A549 (cell line): ENCODE measurements at regions not wholly inside any gene's neighbourhood (a gene's known extent, or its start where the extent isn't known, plus 50 kb on each side); places are given as distances from the start of the nearest gene placed in this dataset.

Experiments used
- ATAC-seq, 2 experiments: fragments of 200-7000 bp in 1 of 2; fragments of >200 bp in 1 of 2; cut with Nextera tagmentation in 1 of 2; cut with Tn5 transposase in 1 of 2; 3 replicates each; pipeline versions ENCODE4 v1.8.0 to v1.9.1; 2018 to 2020; ENCODE audit warnings: mild to moderate bottlenecking in 1 of 2, moderate library complexity in 1 of 2
- CTCF ChIA-PET: fragments of 300-600 bp; sonication (Branson Sonifier 250); formaldehyde crosslinking; extraction: SDS; loops from one replicate; lab custom pipeline; 2021; ENCODE audit warnings: antibody characterized with exemption, inconsistent platforms; lab: Yijun Ruan, JAX
- POLR2A ChIA-PET: fragments of 350-600 bp; formaldehyde crosslinking; extraction: SDS; loops from one replicate; lab custom pipeline; 2021; ENCODE audit warnings: antibody characterized with exemption, inconsistent platforms; lab: Yijun Ruan, JAX
- DNase-seq, 2 experiments: peaks; one replicate each; pipeline versions ENCODE4 v3.0.0 to v3.0.0-alpha.2; 2011 to 2016; ENCODE audit warnings: low read depth in 1 of 2, low spot score in 1 of 2
- FAIRE-seq: peaks from 2 replicates; lab custom pipeline; 2011; peaks lifted over from hg19 to GRCh38; lab: Jason Lieb, UNC
- H3K27ac ChIP-seq, 2 experiments: fragments of >200 bp; sonication (Bioruptor Twin); formaldehyde crosslinking; 3 replicates each; pipeline ENCODE4 v1.5.1; 2016 to 2017
- H3K4me1 ChIP-seq: fragments of >200 bp; sonication (Bioruptor Twin); formaldehyde crosslinking; 3 replicates; pipeline ENCODE4 v1.6.1; 2016
- H3K4me2 ChIP-seq: fragments of >200 bp; sonication (Bioruptor Twin); formaldehyde crosslinking; 3 replicates; pipeline ENCODE4 v1.6.1; 2016
- H3K4me3 ChIP-seq: fragments of >200 bp; sonication (Bioruptor Twin); formaldehyde crosslinking; 3 replicates; pipeline ENCODE4 v1.5.1; 2016
- H3K9me3 ChIP-seq: fragments of >200 bp; sonication (Bioruptor Twin); formaldehyde crosslinking; 3 replicates; pipeline ENCODE4 v1.6.1; 2016
- ATOH8 ChIP-seq: fragments of 250-450 bp; sonication (Bioruptor Pico); IDR thresholded peaks from 2 replicates; pipeline ENCODE4 v1.5.0; 2020; ENCODE audit warnings: low read depth, mild to moderate bottlenecking, moderate library complexity
- CBX2 ChIP-seq: fragments of 200-600 bp; sonication (generic); IDR thresholded peaks from 2 replicates; pipeline ENCODE4 v1.6.1; 2016; ENCODE audit warnings: low read depth, mild to moderate bottlenecking, borderline replicate concordance
- CHD2 ChIP-seq: fragments of 150-350 bp; IDR thresholded peaks from 2 replicates; pipeline ENCODE4 v1.6.1; 2014; ENCODE audit warnings: low read length; ENCODE audit not compliant: partially characterized antibody
- CHD4 ChIP-seq: fragments of 200-600 bp; sonication (generic); IDR thresholded peaks from 2 replicates; pipeline ENCODE4 v1.6.1; 2016; ENCODE audit warnings: antibody characterized with exemption, mild to moderate bottlenecking, borderline replicate concordance
- CTCF ChIP-seq: fragments of >200 bp; sonication (Bioruptor Twin); formaldehyde crosslinking; IDR thresholded peaks from 3 replicates; pipeline ENCODE4 v1.5.1; 2016
- E2F6 ChIP-seq: IDR thresholded peaks from 2 replicates; pipeline ENCODE4 v1.6.1; 2012; ENCODE audit warnings: low read depth, borderline replicate concordance
- EHF ChIP-seq: fragments of 250-450 bp; sonication (Bioruptor Pico); IDR thresholded peaks from 2 replicates; pipeline ENCODE4 v1.5.0; 2020; ENCODE audit warnings: mild to moderate bottlenecking
- FOSL2 ChIP-seq, 2 experiments: fragments of 450-650 bp in 1 of 2; fragments of >200 bp in 1 of 2; sonication (Bioruptor Twin) in 1 of 2; formaldehyde crosslinking; IDR thresholded peaks; 2 replicates each; pipeline versions ENCODE4 v1.5.0 to v1.6.1; 2016 to 2020; ENCODE audit warnings: mild to moderate bottlenecking in 1 of 2, moderate library complexity in 1 of 2
- GATA3 ChIP-seq: IDR thresholded peaks from 2 replicates; pipeline ENCODE4 v1.6.1; 2012; ENCODE audit warnings: borderline replicate concordance
- HEYL ChIP-seq: fragments of 250-450 bp; sonication (Bioruptor Pico); IDR thresholded peaks from 2 replicates; pipeline ENCODE4 v1.8.0; 2021; ENCODE audit warnings: mild to moderate bottlenecking, moderate library complexity
- HOXB5 ChIP-seq: fragments of 250-450 bp; sonication (Bioruptor Pico); IDR thresholded peaks from 2 replicates; pipeline ENCODE4 v1.5.0; 2020; ENCODE audit warnings: mild to moderate bottlenecking, moderate library complexity
- JUN ChIP-seq, 2 experiments: fragments of >200 bp; sonication (Bioruptor Twin); formaldehyde crosslinking; IDR thresholded peaks; 2 replicates in 1 of 2; 3 replicates in 1 of 2; pipeline ENCODE4 v1.6.1; 2016 to 2017
- KDM1A ChIP-seq: fragments of 200-600 bp; sonication (generic); IDR thresholded peaks from 2 replicates; pipeline ENCODE4 v1.6.1; 2016; ENCODE audit warnings: low read depth, mild to moderate bottlenecking
- NFE2L2 ChIP-seq: fragments of 150-350 bp; conservative IDR thresholded peaks from 2 replicates; pipeline ENCODE4 v1.6.1; 2014; ENCODE audit warnings: low read length
- NPAS2 ChIP-seq: fragments of 250-450 bp; sonication (Bioruptor Pico); IDR thresholded peaks from 2 replicates; pipeline ENCODE4 v1.8.0; 2022; ENCODE audit warnings: mild to moderate bottlenecking, moderate library complexity, borderline replicate concordance
- NR3C1 ChIP-seq: fragments of >200 bp; sonication (Bioruptor Twin); formaldehyde crosslinking; IDR thresholded peaks from 3 replicates; pipeline ENCODE4 v1.6.1; 2017
- PHF8 ChIP-seq: fragments of 200-600 bp; sonication (generic); IDR thresholded peaks from 2 replicates; pipeline ENCODE4 v1.6.1; 2016; ENCODE audit warnings: low read depth, mild to moderate bottlenecking, antibody characterized with exemption, moderate library complexity, borderline replicate concordance
- RNF2 ChIP-seq: fragments of 200-600 bp; sonication (generic); IDR thresholded peaks from 2 replicates; pipeline ENCODE4 v1.6.1; 2016; ENCODE audit warnings: low read depth, mild to moderate bottlenecking, antibody characterized with exemption, moderate library complexity, borderline replicate concordance
- SREBF2 ChIP-seq: fragments of 450-650 bp; IDR thresholded peaks from 2 replicates; pipeline ENCODE4 v1.6.1; 2014; ENCODE audit warnings: mild to moderate bottlenecking, moderate library complexity
- TFCP2L1 ChIP-seq: fragments of 250-450 bp; sonication (Bioruptor Pico); IDR thresholded peaks from 2 replicates; pipeline ENCODE4 v1.5.0; 2021; ENCODE audit warnings: mild to moderate bottlenecking
- ZC3H11A ChIP-seq: fragments of 450-650 bp; IDR thresholded peaks from 2 replicates; pipeline ENCODE4 v1.6.1; 2014; ENCODE audit warnings: antibody characterized with exemption, mild to moderate bottlenecking
- ZFP36 ChIP-seq: fragments of 450-650 bp; IDR thresholded peaks from 2 replicates; pipeline ENCODE4 v1.6.1; 2014; ENCODE audit warnings: borderline replicate concordance; ENCODE audit not compliant: partially characterized antibody
- WGBS: methylation state at CpG from one replicate; pipeline ENCODE4 v1.1.6; 2017; ENCODE audit errors: missing lambda C conversion rate; 5-methylcytosine and 5-hydroxymethylcytosine counted together
- TF ChIP-seq, protein P1 (sequence below): IDR thresholded peaks from 2 replicates; pipeline ENCODE4 v1.6.1; 2012

DNA sequence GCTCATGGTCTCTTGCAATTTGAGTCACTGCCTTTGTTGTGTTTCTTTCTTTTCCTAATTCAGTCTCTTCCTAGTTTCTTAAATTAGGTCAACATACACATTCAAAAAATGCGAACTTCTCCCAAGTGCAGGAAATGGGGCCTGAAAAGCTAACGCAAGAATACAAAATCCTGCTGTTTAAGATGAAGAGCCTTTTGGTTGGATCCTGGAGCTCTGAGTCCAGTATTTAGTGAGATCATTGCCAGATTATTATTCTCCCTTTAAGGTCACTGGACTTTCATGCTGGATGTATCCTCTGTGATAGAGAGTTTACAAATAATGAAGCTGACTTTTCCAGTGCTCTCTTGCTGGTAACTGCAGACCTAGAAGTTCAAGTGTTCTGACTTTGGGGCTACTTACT lies 401.9 kb upstream of the MKI67 start:
- no peaks in the 10 kb centered on the region for H3K4me1 ChIP-seq
- DNase-seq (no peak), FAIRE-seq (no peak), ATAC-seq (no peak)
- TF ChIP-seq, protein P1, sequence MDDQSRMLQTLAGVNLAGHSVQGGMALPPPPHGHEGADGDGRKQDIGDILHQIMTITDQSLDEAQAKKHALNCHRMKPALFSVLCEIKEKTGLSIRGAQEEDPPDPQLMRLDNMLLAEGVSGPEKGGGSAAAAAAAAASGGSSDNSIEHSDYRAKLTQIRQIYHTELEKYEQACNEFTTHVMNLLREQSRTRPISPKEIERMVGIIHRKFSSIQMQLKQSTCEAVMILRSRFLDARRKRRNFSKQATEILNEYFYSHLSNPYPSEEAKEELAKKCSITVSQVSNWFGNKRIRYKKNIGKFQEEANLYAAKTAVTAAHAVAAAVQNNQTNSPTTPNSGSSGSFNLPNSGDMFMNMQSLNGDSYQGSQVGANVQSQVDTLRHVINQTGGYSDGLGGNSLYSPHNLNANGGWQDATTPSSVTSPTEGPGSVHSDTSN, result no peak
- no peak for TF ChIP-seq KDM1A
- TF ChIP-seq NR3C1, result no peak
- no peak for TF ChIP-seq HOXB5
- POLR2A ChIA-PET, result no interaction called here
- no peak overlapping the region for H3K27ac ChIP-seq
- H3K9me3 ChIP-seq, result no peaks in the 10 kb centered on the region
- no peak overlapping the region for H3K4me2 ChIP-seq
- 83% methylated on average over 2 of the region's 2 CpGs for WGBS
- H3K4me3 ChIP-seq, result no peak overlapping the region
- CTCF ChIA-PET, result interaction anchor here (1.2 kb wide), 1 partner anchor 317 kb away, joined by 3 read pairs; no protein-coding TSS in a partner anchor

GRCh38 chr10:128528781-128529180 lies 402.6 kb upstream of the MKI67 start:
- Histone ChIP-seq H3K27ac (no peak overlapping the region), H3K4me3 (no peak overlapping the region), H3K4me1 (no peaks in the 10 kb centered on the region), H3K9me3 (no peaks in the 10 kb centered on the region), H3K4me2 (no peak overlapping the region)
- TF ChIP-seq TFCP2L1 (CRISPR knock-in tag) (no peak), ZFP36 (no peak), NFE2L2 (no peak), SREBF2 (no peak), CBX2 (no peak), HEYL (CRISPR knock-in tag) (no peak), CHD4 (no peak), RNF2 (no peak), JUN (IDR thresholded peaks at IDR 0.05) (no peak), HOXB5 (no peak), NR3C1 (no peak)
- WGBS, result 36% methylated on average over 11 of the region's 11 CpGs
- no peak for DNase-seq
- ChIA-PET POLR2A (no interaction called here), CTCF (interaction anchor here (1.1 to 1.2 kb wide), 2 partner anchors 260 to 318 kb away, joined by 3 to 6 read pairs; no protein-coding TSS in a partner anchor)
- no peak for ATAC-seq
- no peak for FAIRE-seq

GRCh38 chr10:128529225-128529624 lies 403.0 kb upstream of the MKI67 start:
- CTCF ChIA-PET, result interaction anchor here (1.1 kb wide), 1 partner anchor 261 kb away, joined by 6 read pairs; no protein-coding TSS in a partner anchor
- TF ChIP-seq EHF (CRISPR knock-in tag) (no peak), NFE2L2 (no peak), KDM1A (no peak), ZC3H11A (no peak), E2F6 (no peak), NPAS2 (CRISPR knock-in tag) (no peak), ZFP36 (no peak), PHF8 (no peak)
- WGBS, result 36% methylated on average over 6 of the region's 6 CpGs

DNA sequence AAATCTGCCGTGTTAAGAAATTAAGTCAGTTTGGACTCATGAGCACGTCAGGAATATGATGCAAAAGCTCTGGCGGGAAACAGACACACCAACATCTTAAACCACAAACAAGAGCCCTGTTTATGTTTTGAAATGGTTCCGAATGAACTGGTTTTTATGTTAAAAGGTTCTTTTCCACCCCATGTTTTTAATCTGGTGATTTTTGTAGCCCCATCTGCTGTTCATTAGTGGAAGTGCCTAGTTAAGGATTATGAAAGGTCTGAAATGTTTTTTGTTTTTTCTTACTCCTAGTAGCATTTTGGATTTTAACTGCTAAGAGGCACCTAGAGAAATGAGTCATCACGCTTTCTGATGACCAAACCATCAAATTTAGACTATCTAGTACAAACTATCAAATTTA lies 404.1 kb upstream of the MKI67 start:
- ATAC-seq, result no peak
- Histone ChIP-seq H3K4me1 (no peaks in the 10 kb centered on the region), H3K9me3 (no peaks in the 10 kb centered on the region), H3K27ac (no peak overlapping the region), H3K4me2 (no peak overlapping the region), H3K4me3 (no peak overlapping the region)
- WGBS, result 12% methylated on average over 5 of the region's 5 CpGs
- ChIA-PET POLR2A (no interaction called here), CTCF (interaction anchor here (0.8 to 2.1 kb wide), 2 partner anchors 9 to 262 kb away, joined by 3 to 10 read pairs; no protein-coding TSS in a partner anchor)
- DNase-seq, result peak; percentile 9 to 20
- peak; percentile 56 for FAIRE-seq
- peak; percentile 42 for TF ChIP-seq CTCF
- TF ChIP-seq FOSL2 (IDR thresholded peaks at IDR 0.05), result no peak
- peak; percentile 37; the same call in 1 of the 2 replicates for TF ChIP-seq FOSL2 (CRISPR knock-in tag; IDR thresholded peaks at IDR 0.05)
- TF ChIP-seq SREBF2, result no peak
- TF ChIP-seq, protein P1, result no peak
- no peak for TF ChIP-seq NFE2L2
- TF ChIP-seq NPAS2 (CRISPR knock-in tag), result no peak
- no peak for TF ChIP-seq GATA3
- TF ChIP-seq CHD2, result no peak
- TF ChIP-seq NR3C1, result no peak
- TF ChIP-seq ATOH8 (CRISPR knock-in tag), result no peak

More at GRCh38 chr10:128529225-128529624, 403.0 kb upstream of the MKI67 start:
- no peaks in the 10 kb centered on the region for H3K4me1 ChIP-seq
- FAIRE-seq (no peak), DNase-seq (no peak), ATAC-seq (no peak)
- H3K4me2 ChIP-seq, result no peak overlapping the region
- POLR2A ChIA-PET, result no interaction called here
- no peak overlapping the region for H3K4me3 ChIP-seq
- H3K9me3 ChIP-seq, result no peaks in the 10 kb centered on the region
- H3K27ac ChIP-seq, result no peak overlapping the region
